ENCODE measurements at regions not wholly inside any gene's neighbourhood (a gene's known extent, or its start where the extent isn't known, plus 50 kb on each side); places are given as distances from the start of the nearest gene placed in this dataset.

GRCh38 chr12:97267166-97267565, 195.4 kb upstream of the RMST start:
- TF ChIP-seq CTCF (IDR thresholded peaks at IDR 0.05; ENCODE audit: insufficient read depth, low read length) (no peak), REST (IDR thresholded peaks at IDR 0.05; ENCODE audit: insufficient replicate concordance, low read depth) (no peak), POLR2AphosphoS5 (IDR thresholded peaks at IDR 0.05; ENCODE audit: low read depth) (no peak), SPI1 (IDR thresholded peaks at IDR 0.05; ENCODE audit: borderline replicate concordance, low read depth) (no peak)
